HL-60 (cell line): ENCODE measurements at regions not wholly inside any gene's neighbourhood (a gene's known extent, or its start where the extent isn't known, plus 50 kb on each side); places are given as distances from the start of the nearest gene placed in this dataset.

ENCODE experiments used
- CTCF ChIP-seq: IDR thresholded peaks from one replicate; pipeline ENCODE4 v1.5.1; 2011; ENCODE audit warnings: low read length, control low read depth, inconsistent platforms; ENCODE audit not compliant: insufficient read depth
- POLR2AphosphoS5 ChIP-seq: IDR thresholded peaks from 2 replicates; pipeline ENCODE4 v1.6.1; 2012; ENCODE audit warnings: low read depth

- TF ChIP-seq CTCF (no peak), POLR2AphosphoS5 (no peak)
Observed at GRCh38 chr5:26569241-26569928, 469.0 kb downstream of the CDH9 start.
